GM18907 (cell line): ENCODE measurements at regions not wholly inside any gene's neighbourhood (a gene's known extent, or its start where the extent isn't known, plus 50 kb on each side); places are given as distances from the start of the nearest gene placed in this dataset.
"Not testable (repeated sequence)": the region's sequence is repeated elsewhere in the genome, so short reads cannot be mapped to it uniquely, and the experiment has no call there.

Source experiments
- ATAC-seq: cut with Tn5 transposase; IDR thresholded peaks from one replicate; pipeline ENCODE4 v1.9.1; 2021; ENCODE audit warnings: mild to moderate bottlenecking, moderate library complexity; ENCODE audit not compliant: unreplicated experiment

DNA sequence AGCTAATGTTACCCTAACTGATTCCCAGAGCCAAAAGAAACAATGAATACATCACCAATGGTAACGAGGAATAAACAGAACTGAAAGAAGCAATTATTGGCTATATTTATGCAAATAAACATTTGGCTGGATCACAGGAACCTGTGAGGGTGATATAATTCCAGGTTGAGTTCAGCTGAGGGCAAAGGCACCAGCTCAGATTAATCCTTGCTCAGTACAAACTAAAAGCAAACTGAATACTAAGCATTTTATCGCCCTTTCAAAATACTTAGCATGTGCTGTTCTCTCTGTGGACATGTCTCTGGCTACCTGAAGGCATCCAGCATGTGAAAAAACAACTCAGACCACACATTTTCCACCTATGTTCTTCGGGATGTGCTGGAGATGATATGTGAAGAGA is 791.7 kb downstream of the METTL4 start:
- ATAC-seq: no peak

DNA sequence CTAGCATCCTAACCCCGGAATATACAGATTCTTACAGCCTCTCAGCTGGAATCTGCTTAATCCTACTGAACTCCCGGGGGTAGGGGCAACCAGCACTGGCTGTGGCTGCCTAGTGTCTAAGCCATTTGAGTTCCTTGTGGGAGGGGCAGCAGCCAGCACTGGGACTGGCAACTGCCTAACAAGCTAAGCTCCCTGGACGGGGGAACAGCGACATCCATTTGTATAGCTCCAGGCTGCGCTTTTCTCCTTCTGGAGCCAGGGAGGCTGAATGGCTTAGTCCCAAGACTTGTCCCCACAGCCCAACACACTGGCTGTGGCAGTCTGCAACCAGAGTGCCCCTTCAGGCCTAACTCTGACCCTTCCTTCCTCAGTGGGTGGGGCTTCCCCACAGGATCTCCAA is 787.2 kb downstream of the METTL4 start:
- no peak for ATAC-seq

DNA sequence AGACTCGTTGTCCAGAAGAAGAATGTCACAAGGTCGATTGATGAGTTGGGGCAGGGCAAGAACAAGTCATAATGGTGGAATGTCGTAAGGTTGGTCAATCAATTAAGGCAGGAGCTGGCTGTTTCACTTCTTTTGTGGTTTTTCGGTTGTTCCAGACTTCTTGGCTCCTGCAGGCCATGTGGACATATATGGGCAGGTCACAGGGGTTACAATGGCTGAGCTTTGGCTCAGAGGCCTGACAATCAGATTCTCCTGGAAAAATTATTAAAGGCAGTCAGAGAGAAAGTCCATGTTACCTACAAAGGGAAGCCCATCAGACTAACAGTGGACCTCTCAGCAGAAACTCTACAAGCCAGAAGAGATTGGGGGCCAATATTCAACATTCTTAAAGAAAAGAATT is 785.3 kb downstream of the METTL4 start:
- ATAC-seq: not testable (repeated sequence)

DNA sequence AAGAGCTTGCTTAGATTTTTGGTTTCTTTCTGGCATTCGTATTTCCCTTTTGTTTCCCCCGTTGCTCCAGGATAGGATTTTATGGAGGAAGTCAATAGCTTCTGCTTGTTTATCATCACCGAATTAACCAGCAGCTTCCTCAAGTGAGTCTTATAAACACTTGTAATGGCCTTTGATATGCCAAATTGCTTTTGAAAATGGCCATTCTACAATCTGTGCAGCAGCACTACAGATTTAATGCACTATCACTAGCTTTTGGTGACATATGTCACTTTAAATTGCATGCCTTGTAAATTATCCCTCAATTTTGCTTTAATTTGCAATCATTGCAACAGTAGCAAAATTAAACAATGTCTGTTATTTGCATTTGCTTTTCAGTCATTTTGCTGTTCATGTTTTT is 774.7 kb downstream of the METTL4 start:
- ATAC-seq: no peak

DNA sequence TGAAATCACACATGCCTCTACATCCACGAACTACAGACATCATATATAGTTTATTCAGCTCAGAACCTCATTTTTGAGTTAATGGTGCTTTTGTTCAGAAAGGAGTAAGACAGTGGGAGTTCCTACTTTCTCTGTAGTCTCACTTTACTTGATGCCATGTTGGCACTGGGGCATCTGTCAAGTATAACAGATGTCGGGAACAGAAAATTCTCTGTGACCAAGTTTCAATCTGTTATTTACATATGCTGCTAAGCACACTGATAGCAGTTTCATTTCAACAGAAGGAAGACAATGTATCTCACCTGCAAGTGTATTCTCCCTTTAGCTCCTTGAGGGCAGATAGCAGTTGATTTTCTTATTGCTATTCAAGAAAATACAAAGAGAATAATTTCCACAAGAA is 774.1 kb downstream of the METTL4 start:
- ATAC-seq: no peak

DNA sequence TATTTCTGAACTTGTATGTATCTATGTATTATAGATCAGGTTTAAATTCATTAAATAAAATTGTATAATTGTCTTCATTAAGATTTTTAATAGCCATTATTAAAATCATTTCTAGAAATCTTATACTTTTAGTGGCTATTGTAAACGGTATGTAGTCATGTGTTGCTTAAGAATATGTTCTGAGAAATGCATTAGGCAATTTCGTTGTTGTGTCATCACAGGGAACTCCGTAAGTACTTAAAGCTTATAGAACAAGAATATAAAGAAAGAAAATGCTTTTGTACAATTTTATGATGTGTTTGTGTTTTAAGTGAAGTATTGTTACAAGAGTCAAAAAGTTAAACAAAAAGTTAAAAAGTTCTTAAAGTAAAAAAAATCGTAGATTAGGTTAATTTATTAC is 765.8 kb downstream of the METTL4 start:
- ATAC-seq: no peak

DNA sequence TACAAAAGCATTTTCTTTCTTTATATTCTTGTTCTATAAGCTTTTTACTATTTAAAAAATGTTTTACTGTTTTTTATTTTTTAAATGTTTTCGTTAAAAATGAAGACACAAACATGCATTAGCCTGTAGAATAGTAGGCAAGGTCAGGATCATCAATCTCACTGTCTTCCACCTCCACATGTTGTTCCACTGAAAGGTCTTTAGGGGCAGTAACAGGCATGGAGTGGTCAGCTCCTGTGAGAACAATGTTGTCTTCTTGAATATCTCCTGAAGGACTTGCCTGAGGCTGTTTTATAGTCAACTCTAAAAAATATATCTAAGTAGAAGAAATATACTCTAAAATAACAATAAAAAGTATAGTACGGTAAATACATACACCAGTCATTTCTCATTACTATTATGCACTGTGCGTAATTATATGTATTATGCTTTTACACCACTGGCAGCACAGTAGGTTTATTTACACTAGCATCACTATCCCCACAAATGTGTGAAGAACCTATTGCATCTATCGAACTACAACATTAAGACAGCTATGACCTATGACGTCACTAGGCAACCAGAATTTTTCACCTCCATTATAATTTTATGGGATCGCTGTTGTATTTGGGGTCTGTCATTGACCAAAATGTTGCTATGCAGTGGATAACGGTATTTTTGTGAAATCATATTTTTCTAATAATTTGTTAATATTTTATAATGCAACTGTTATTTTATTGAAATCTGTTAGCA is 764.3 kb downstream of the METTL4 start:
- ATAC-seq: no peak

DNA sequence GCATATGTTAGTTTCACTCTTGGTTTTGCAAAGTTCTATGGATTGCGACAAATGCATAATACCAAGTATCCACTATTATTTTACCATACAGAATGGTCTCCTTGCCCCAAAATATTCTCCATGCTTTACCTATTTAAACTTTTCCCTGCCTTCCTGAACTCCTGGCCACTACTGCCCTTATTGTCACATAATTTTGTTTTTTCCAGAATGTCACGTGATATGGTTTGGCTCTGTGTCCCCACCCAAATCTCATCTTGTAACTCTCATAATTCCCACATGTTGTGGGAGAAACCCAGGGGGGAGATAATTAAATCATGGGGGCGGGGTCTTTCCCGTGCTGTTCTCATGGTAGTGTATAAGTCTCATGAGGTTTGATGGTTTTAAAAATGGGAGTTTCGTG is 760.0 kb downstream of the METTL4 start:
- ATAC-seq: no peak

DNA sequence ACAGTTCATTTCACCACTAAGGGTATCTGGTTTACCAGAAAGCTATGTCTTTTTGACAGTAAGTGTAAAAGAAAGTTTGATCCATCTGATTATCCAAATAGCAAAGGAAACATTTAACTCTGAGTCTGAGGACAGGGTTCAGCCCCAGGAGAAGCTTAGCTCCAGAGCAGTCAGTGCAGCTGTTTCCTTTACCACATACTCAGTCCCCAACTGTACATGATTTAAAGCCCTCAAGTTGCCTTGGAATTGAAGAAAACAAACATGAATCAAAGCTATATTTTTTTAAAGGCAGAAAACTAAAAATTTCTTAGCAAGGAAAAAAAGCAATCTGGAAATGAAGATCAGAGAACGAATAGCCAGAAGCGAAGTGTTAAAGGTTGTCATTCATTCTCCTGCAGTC is 746.0 kb downstream of the METTL4 start:
- ATAC-seq: no peak

DNA sequence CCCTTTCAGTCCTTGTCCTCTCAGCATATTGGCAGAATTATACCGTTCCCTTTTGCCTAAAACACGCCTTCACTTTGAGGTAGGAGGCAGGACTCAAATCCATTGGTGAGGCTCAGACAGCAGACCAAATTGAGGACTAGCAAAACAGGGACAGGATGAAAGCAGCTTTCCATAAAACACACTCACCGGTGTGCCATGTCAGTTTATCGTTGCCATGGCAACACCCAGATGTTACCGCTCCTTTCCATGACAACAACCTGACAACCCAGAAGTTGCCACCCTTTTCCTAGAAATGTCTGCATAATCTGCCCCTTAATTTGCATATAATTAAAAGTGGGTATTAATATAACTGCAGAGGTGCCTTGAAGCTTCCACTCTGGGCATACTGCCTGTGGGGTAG is 730.4 kb downstream of the METTL4 start:
- ATAC-seq: no peak

DNA sequence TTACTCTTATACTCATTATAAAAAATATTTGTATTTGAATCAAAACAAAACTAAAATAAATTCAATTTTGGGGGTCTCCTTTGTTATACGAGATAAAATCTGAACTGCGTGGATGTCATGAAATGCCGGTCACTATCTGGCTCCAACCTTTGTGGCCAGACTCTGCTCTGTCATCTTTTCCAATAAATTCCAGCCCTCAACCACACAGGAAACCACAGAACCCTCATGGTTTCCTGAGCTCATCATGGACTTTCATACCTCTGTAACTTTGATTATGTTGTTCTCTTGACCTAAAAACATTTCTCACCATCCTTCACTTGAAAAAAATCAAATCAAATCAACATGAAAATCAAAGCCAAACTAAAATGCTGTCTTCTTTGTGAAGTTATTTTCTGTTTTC is 724.7 kb downstream of the METTL4 start:
- no peak for ATAC-seq

DNA sequence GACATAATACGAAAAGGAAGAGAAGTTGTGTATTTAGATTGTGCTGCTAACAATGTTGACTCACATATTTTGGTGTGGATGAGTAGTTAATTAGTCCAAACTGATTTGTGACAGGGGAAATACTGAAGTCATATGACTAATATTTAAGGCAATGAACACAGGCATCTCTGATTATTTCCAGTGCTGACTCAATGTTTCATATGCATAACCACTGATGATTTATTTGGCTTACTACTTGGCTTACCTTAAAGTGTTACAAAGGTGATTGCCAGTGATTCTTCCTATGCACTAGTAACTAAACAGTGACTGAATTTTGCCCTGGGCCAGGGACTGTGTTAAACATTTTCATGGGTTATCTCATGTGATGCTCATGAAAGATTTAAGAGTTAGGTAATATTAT is 722.6 kb downstream of the METTL4 start:
- ATAC-seq: no peak

DNA sequence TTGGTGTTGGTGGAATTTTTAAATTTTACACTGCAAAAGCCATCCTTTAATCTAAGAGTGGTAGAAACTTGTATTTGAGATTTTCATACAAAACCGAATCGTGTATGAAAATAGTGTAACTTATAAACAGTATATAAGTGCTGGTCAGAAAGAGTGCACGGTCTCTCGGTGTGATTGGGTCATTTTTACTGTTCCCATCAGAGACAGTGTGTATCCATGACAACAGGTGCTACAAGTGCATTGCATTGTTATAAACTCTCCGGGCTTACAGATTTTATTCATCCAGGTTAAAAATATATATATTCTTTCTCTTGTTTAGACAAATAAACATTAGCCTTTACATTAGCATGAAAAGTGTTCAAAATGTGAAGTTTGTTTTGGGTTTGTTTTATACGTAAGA is 721.9 kb downstream of the METTL4 start:
- ATAC-seq: no peak

DNA sequence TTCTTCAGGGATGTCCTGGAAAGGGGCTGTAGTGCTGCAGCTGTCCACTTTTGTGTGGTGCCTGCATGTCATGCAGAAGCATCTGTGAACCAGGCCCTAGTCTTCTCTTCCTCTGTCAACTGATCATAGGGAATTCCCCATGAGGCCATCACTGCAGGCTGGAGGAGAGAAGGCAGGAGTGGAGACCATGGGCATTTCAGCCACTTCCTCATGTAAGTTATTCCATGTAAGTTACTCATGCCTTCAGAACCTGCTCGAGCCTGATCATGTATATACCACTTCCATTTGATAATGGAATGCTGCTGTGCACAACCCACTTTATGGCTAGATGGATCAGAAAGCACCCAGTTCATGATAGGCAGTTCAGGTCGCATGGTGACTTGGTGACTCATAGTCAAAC is 714.0 kb downstream of the METTL4 start:
- not testable (repeated sequence) for ATAC-seq

DNA sequence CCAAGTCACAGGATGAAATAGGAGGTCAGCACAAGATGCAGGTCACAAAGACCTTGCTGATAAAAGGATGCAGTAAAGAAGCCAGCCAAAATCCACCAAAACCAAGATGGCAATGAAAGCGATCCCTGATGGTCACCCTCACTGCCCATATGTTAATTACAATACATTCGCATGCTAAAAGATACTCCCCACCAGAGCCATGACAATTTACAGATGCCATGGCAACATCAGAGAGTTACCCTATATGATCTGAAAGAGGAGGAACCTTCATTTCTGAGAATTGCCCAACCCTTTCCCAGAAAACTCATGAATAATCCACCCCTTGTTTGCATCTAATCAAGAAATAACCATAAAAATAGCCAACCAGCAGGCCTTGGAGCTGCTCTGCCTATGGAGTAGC is 709.8 kb downstream of the METTL4 start:
- no peak for ATAC-seq

DNA sequence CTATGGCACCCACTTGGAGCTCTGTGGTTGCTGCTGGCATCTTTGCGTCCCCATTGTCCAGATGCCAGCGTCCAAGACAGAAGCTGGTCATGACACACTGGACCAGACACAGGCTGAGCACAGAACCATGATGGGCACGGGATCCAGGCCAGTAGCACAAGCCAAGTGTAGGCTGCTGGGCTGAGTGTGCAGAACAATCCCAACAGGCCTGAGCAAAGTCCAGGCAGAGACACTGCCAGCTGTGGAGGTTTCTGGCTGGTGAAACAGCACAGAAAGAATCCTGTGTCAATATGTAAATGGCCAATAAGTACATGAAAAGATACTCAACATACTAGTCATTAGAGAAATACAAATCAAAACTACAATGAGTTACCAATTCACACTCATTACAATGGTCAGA is 705.4 kb downstream of the METTL4 start:
- ATAC-seq: no peak

DNA sequence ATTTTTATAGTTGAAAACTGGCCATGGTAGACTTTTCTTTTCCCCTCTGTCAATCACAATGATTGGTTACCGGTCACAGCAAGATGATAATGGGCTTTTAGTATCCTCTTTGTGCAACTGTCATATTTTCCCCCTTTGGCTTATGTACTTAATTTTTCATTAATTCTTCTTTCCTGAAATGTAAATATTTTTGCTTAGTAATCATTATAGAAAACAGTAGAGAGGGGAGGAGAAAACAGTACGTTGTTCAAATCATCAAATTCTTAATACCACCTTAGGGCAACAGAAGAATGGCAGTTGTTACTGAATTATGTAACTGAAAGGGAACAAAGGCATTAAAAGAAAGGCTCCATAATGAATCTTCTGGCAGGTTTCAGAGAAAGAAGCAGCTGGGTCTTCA is 699.0 kb downstream of the METTL4 start:
- ATAC-seq: no peak

DNA sequence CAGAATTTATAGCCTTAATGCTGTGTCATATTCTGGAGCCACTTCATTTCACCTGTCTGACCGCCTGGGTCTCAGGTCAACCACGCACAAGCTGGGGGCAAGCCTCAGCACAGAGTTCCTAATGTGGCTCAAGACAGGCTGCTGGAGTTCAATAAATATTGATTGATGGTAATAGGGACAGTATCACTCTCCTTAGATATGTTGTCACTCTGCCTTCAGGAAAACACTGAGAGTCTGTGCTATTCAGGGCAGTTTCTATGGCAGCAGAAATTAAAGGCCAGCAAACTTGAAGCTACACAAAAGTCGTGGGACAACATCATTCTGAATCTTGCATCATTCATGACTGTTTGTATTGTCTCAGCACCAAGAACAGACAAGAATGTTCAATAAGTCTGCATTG is 696.1 kb downstream of the METTL4 start:
- no peak for ATAC-seq

DNA sequence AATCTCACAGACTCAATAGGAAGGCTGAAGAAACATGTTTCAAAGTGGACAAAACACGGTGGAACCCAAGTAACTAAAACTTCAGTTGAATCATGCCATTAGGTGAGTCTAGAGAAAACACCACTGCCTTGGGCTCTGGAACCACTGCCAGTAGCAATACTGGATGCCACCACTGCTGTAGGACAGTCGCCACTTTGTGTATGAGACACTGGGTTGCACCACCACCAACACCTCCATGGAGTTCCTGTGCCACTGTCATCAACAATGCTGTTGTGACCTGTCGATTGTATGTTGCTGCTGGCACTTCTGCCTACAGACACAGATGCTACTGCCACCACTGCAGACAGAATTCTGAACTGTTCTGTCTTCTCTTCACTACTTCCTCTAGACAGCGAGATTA is 686.7 kb downstream of the METTL4 start:
- ATAC-seq: no peak

DNA sequence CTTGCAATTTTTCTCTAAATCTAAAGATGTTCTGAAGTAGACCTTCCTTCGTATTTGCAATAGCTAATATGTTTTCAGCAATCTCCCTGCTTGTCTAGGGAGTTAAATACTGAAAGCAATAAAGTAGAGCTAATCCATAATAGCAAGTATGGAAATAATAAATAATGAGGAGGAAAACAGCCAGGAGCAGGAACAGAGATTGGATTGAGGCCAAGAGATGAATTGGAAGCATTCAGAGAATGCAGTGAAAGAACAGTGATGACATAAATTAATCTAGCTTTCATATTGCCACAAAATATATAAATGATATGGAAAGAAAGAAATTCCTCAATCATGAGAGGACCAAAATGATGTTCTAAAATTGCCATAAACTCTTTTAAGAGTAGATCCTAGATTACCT is 679.7 kb downstream of the METTL4 start:
- ATAC-seq: no peak

DNA sequence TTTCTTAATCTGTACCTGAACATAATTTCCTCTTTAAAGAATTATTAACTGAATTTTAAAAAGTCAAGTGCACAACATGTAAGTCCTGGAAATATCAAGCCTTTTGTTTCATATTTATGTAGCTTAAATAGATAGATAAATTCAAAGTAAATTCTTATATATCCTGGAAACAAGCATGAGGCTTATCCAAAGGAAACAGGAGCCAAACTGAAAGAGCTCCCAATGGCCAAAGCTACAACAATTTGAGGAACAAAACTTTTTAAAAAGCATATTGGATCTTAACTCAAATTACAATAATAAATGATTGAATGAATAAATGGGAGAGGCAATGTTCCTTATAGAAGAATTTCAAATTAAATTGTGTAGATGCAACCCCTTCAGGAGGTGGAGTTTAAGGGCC is 679.1 kb downstream of the METTL4 start:
- ATAC-seq: no peak

DNA sequence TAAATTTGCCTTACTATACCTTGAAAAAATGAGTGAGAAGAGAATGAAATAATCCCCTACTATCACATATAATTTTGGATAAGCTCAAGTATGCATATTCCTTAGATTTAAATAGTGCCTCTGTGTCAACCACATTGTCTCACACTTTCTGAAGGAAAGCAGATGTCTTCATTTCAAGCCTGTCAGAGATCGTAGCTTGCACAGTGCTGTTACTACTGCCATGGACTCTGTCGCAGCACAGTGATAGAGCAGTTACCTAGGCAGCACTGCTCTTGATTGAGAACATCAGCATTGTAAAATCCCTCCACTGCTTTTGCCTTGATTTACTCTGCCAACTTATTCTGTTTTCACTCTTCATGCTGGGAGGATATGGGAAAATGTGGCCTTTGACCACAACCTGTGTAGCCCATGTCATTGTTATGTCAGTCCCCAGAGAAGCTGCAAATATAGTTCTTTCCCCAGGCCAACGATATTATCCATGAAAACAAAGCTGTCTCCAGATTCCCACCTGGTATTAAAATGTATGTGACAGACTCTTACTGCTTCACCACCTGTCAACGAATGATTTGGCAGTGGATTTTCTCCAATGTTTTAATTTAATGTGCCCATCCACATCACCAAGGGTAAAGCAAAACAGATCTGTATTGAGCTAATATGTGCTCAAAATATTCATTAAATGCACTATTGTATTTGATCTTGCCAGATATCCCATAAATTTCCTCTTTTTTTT is 675.7 kb downstream of the METTL4 start:
- ATAC-seq: no peak

DNA sequence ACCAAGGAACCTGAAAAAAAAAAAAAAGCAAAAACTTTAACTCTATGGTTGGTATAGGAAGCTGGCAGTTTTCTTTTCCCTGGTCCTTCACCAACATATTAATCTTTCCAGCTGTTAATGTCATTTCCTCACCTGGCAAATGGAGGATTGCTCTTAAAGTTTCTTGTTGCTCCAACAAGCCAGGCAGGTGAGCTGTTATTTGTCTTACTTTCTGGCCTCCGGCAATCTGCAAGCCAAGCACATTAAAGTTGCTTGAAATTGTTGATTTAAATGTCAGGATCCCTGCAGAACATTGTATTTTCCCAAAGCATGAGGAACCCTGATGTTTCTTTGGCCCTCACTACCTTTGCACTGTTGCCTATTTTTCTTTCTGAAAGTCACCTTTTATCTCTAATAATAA is 664.9 kb downstream of the METTL4 start:
- no peak for ATAC-seq
